IMR-90 (cell line): ENCODE measurements at regions not wholly inside any gene's neighbourhood (a gene's known extent, or its start where the extent isn't known, plus 50 kb on each side); places are given as distances from the start of the nearest gene placed in this dataset.

Experiments used
- ATAC-seq: fragments of 200-7000 bp; cut with Tn5 transposase; 2 replicates; pipeline ENCODE4 v1.9.1; 2020; ENCODE audit warnings: low read depth, mild to moderate bottlenecking, moderate library complexity
- BruUV-seq: library from RNA; stranded (reverse); fragments of 400-500 nt; replicated peaks from 2 replicates; lab custom pipeline; 2021; lab: Mats Ljungman, UMichigan
- CTCF ChIA-PET: fragments of 300-600 bp; formaldehyde crosslinking; extraction: SDS; loops from one replicate; lab custom pipeline; 2021; ENCODE audit warnings: antibody characterized with exemption; lab: Yijun Ruan, JAX
- POLR2A ChIA-PET: fragments of 300-600 bp; sonication (Branson Sonifier 250); formaldehyde crosslinking; loops from one replicate; lab custom pipeline; 2022; ENCODE audit warnings: antibody characterized with exemption; ENCODE audit not compliant: unreplicated experiment; lab: Charles Lee
- DNase-seq: peaks from one replicate; pipeline ENCODE4 v3.0.0; 2013
- H2AFZ ChIP-seq: replicated peaks from 2 replicates; pipeline ENCODE3; 2013; ENCODE audit warnings: low read length, mild to moderate bottlenecking; ENCODE audit not compliant: poor library complexity
- H2AK5ac ChIP-seq: 2 replicates; pipeline ENCODE4 v1.6.1; 2013; ENCODE audit warnings: low read depth, low read length, inconsistent platforms
- H2AK9ac ChIP-seq: replicated peaks from 2 replicates; pipeline ENCODE3; 2013; ENCODE audit warnings: mild to moderate bottlenecking, low read depth, low read length, moderate library complexity; ENCODE audit not compliant: poor library complexity
- H2BK120ac ChIP-seq: 2 replicates; pipeline ENCODE4 v1.6.1; 2013; ENCODE audit warnings: low read depth, low read length, inconsistent platforms
- H2BK15ac ChIP-seq: 3 replicates; pipeline ENCODE4 v1.6.1; 2013; ENCODE audit warnings: low read depth, low read length, inconsistent platforms
- H2BK20ac ChIP-seq: 2 replicates; pipeline ENCODE4 v1.6.1; 2013; ENCODE audit warnings: low read depth, mild to moderate bottlenecking, inconsistent platforms, low read length, moderate library complexity
- H2BK5ac ChIP-seq: 2 replicates; pipeline ENCODE4 v1.6.1; 2013; ENCODE audit warnings: mild to moderate bottlenecking, low read depth, low read length, inconsistent platforms; ENCODE audit not compliant: poor library complexity, severe bottlenecking
- H3K14ac ChIP-seq: replicated peaks from 2 replicates; pipeline ENCODE4 v1.6.1; 2013; ENCODE audit warnings: low read depth, low read length, inconsistent platforms
- H3K18ac ChIP-seq: 2 replicates; pipeline ENCODE4 v1.6.1; 2013; ENCODE audit warnings: low read depth, low read length, control low read depth
- H3K23ac ChIP-seq: 2 replicates; pipeline ENCODE4 v1.6.1; 2013; ENCODE audit warnings: low read depth, low read length, inconsistent platforms
- H3K27ac ChIP-seq: 2 replicates; pipeline ENCODE4 v1.5.1; 2013; ENCODE audit warnings: mild to moderate bottlenecking, control low read depth, low read length; ENCODE audit not compliant: insufficient read depth
- H3K27me3 ChIP-seq: 2 replicates; pipeline ENCODE4 v1.6.1; 2013; ENCODE audit warnings: low read length; ENCODE audit not compliant: control insufficient read depth, insufficient read depth
- H3K36me3 ChIP-seq: 2 replicates; pipeline ENCODE4 v1.6.1; 2013; ENCODE audit warnings: low read length, mixed read lengths; ENCODE audit not compliant: control insufficient read depth, insufficient read depth
- H3K4ac ChIP-seq: 2 replicates; pipeline ENCODE4 v1.6.1; 2013; ENCODE audit warnings: low read depth, low read length, inconsistent platforms
- H3K4me1 ChIP-seq: 2 replicates; pipeline ENCODE4 v1.6.1; 2013; ENCODE audit warnings: low read length, mixed read lengths; ENCODE audit not compliant: control insufficient read depth, insufficient read depth
- H3K4me2 ChIP-seq: 2 replicates; pipeline ENCODE4 v1.6.1; 2013; ENCODE audit warnings: low read depth, mild to moderate bottlenecking, control low read depth, low read length, moderate library complexity
- H3K4me3 ChIP-seq: 2 replicates; pipeline ENCODE4 v1.5.1; 2013; ENCODE audit warnings: low read depth, mild to moderate bottlenecking, control low read depth, low read length, moderate library complexity; ENCODE audit not compliant: insufficient read depth
- H3K56ac ChIP-seq: 2 replicates; pipeline ENCODE4 v1.6.1; 2013; ENCODE audit warnings: low read length, inconsistent platforms; ENCODE audit not compliant: insufficient read depth; ENCODE audit errors: extremely low read depth
- H3K79me1 ChIP-seq, 2 experiments: 2 replicates each; pipeline ENCODE4 v1.6.1; 2013; ENCODE audit warnings: low read length in 2 of 2, inconsistent platforms in 1 of 2, low read depth in 1 of 2
- H3K9ac ChIP-seq: 2 replicates; pipeline ENCODE4 v1.6.1; 2013; ENCODE audit warnings: low read depth, low read length, control low read depth
- H3K9me1 ChIP-seq: 2 replicates; pipeline ENCODE4 v1.6.1; 2013; ENCODE audit warnings: low read length, inconsistent platforms; ENCODE audit not compliant: insufficient read depth
- H3K9me3 ChIP-seq: 2 replicates; pipeline ENCODE4 v1.6.1; 2013; ENCODE audit warnings: low read length; ENCODE audit not compliant: control insufficient read depth, insufficient read depth
- H4K20me1 ChIP-seq: 2 replicates; pipeline ENCODE4 v1.6.1; 2013; ENCODE audit warnings: low read length, inconsistent platforms; ENCODE audit not compliant: insufficient read depth
- H4K5ac ChIP-seq: 2 replicates; pipeline ENCODE4 v1.6.1; 2013; ENCODE audit warnings: mild to moderate bottlenecking, low read depth, low read length, control low read depth
- H4K8ac ChIP-seq, 2 experiments: 2 replicates each; pipeline ENCODE4 v1.6.1; 2013; ENCODE audit warnings: low read depth in 2 of 2, low read length in 2 of 2, control low read depth in 1 of 2, inconsistent platforms in 1 of 2
- H4K91ac ChIP-seq: 2 replicates; pipeline ENCODE4 v1.6.1; 2013; ENCODE audit warnings: low read depth, low read length, inconsistent platforms; ENCODE audit not compliant: insufficient read depth
- BHLHE40 ChIP-seq: fragments of 150-350 bp; IDR thresholded peaks from 2 replicates; pipeline ENCODE4 v1.6.1; 2016; ENCODE audit warnings: mild to moderate bottlenecking, low read depth, low read length
- CHD1 ChIP-seq: IDR thresholded peaks from 2 replicates; pipeline ENCODE4 v1.6.1; 2012; ENCODE audit warnings: low read depth, low read length, improper control_type of control experiment
- FOS ChIP-seq: fragments of 150-350 bp; IDR thresholded peaks from 2 replicates; pipeline ENCODE4 v1.6.1; 2016; ENCODE audit warnings: low read depth, low read length
- MXI1 ChIP-seq: IDR thresholded peaks from 2 replicates; pipeline ENCODE4 v1.6.1; 2012; ENCODE audit warnings: low read depth, mild to moderate bottlenecking, low read length, moderate library complexity, borderline replicate concordance
- NFE2L2 ChIP-seq: fragments of 150-350 bp; IDR thresholded peaks from 2 replicates; pipeline ENCODE4 v1.6.1; 2016; ENCODE audit warnings: low read depth, mild to moderate bottlenecking, low read length
- POLR2A ChIP-seq: IDR thresholded peaks from 2 replicates; pipeline ENCODE4 v1.6.1; 2012; ENCODE audit warnings: mild to moderate bottlenecking, low read depth, low read length
- RFX5 ChIP-seq: IDR thresholded peaks from 2 replicates; pipeline ENCODE4 v1.8.0; 2012; ENCODE audit warnings: low read depth, mild to moderate bottlenecking, low read length, moderate library complexity
- SMC3 ChIP-seq: fragments of 150-350 bp; IDR thresholded peaks from 2 replicates; pipeline ENCODE4 v1.6.1; 2016; ENCODE audit warnings: low read depth, mild to moderate bottlenecking, antibody characterized with exemption, low read length, moderate library complexity
- WGBS, 2 experiments: methylation state at CpG; one replicate each; pipeline versions ENCODE4 v1.1.5 to v1.1.7; 2013; ENCODE audit warnings: missing lambda C conversion rate in 2 of 2; ENCODE audit not compliant: insufficient read length in 1 of 2; ENCODE audit errors: extremely low coverage in 2 of 2; 5-methylcytosine and 5-hydroxymethylcytosine counted together
- dilution Hi-C: fragments of 300-500 bp; cut with HindIII; formaldehyde crosslinking; loops from one replicate; pipeline ENCODE4 v1.14.3; 2018; ENCODE audit warnings: low sequenced_read_pairs; ENCODE audit not compliant: unreplicated experiment
- in situ Hi-C: fragments of 300-500 bp; cut with MboI; formaldehyde crosslinking; loops from 3 replicates; pipeline ENCODE4 v1.14.3; 2019; ENCODE audit warnings: low sequenced_read_pairs, inconsistent platforms, mixed read lengths
- intact Hi-C: fragments of 100-400 bp; cut with micrococcal nuclease; formaldehyde crosslinking; loops from 2 replicates; pipeline ENCODE4 v1.10.0; 2022

GRCh38 chr6:40901322-40902055, 137.5 kb downstream of the UNC5CL start:
- no TSS peak for BruUV-seq
- Histone ChIP-seq H3K14ac (no peak overlapping the region), H2AK5ac (no peak overlapping the region), H3K4me2 (no peak overlapping the region), H2BK15ac (no peak overlapping the region), H3K9me3 (no peaks in the 10 kb centered on the region), H2AK9ac (no peak overlapping the region), H3K56ac (no peak overlapping the region), H4K91ac (no peak overlapping the region), H3K9ac (no peak overlapping the region), H3K79me1 (no peaks in the 10 kb centered on the region), H3K36me3 (no peaks in the 10 kb centered on the region), H2AFZ (no peak overlapping the region), H2BK5ac (no peak overlapping the region), H3K9me1 (no peaks in the 10 kb centered on the region), H3K23ac (no peak overlapping the region), H3K27ac (no peak overlapping the region), H3K4ac (no peak overlapping the region), H3K4me1 (no peaks in the 10 kb centered on the region), H3K27me3 (peaks cover 4% of the 10 kb centered on the region; the same call in 1 of the 2 replicates), H4K8ac (no peak overlapping the region), H3K4me3 (no peak overlapping the region), H4K5ac (no peak overlapping the region), H2BK120ac (no peak overlapping the region), H4K20me1 (no peaks in the 10 kb centered on the region), H2BK20ac (no peak overlapping the region), H3K18ac (no peak overlapping the region)
- DNase-seq (no peak), ATAC-seq (no peak)
- dilution Hi-C loops = no loop called here
- ChIA-PET CTCF (no interaction called here), POLR2A (no interaction called here)
- intact Hi-C loops = no loop called here
- in situ Hi-C loops = no loop called here
- TF ChIP-seq NFE2L2 (no peak), POLR2A (no peak), SMC3 (no peak), MXI1 (no peak), FOS (no peak), BHLHE40 (no peak), CHD1 (no peak), RFX5 (no peak)
- WGBS, 2 experiments = 100% methylated on average over 1 of the region's 1 CpG; no CpG with 5 or more reads in 1 of the 2 experiments
